ENCODE measurements at regions not wholly inside any gene's neighbourhood (a gene's known extent, or its start where the extent isn't known, plus 50 kb on each side); places are given as distances from the start of the nearest gene placed in this dataset.

DNA sequence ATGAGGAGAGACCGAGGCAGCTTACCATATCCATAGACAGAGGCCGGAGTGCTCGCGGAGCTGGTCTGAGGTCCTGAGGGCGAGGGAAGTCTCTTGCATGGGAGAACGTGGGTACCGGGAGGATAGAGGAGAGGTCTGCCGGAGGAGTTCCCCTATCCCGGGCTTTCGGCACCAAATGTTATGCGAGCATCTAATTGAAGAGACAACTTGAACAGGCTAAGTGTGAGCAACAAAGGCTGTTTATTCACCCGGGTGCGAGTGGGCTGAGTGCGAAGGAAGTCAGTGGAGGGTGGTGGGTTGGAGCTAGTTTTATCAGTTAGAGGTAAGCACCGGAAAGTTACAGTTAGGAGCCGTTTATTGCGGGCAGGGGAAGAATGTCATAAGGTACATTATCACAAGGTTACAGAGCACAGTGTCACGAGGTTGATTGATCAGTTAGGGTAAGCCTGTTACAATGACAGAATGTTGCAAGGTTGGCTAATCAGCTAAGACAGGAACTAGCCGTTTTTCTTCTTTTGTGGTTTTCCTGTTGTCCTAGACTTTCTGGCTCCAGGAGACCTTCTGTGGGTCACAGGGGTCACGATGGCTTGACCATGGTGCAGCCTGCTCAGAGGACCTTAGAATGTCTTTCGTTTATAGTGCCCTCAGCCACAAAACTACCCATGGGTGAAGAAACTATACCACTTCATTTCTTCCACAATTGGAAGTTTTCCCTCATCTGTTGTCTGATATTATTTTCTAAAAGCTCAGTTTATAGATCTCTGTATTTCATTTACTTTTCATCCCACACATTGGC lies 746.0 kb upstream of the ADGRB3 start (continued):
- TF ChIP-seq, protein P1, sequence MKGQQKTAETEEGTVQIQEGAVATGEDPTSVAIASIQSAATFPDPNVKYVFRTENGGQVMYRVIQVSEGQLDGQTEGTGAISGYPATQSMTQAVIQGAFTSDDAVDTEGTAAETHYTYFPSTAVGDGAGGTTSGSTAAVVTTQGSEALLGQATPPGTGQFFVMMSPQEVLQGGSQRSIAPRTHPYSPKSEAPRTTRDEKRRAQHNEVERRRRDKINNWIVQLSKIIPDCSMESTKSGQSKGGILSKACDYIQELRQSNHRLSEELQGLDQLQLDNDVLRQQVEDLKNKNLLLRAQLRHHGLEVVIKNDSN (CRISPR knock-in tag; IDR thresholded peaks at IDR 0.05) = peak; percentile 74; the same call in 1 of the 2 replicates
- TF ChIP-seq BACH1 (tag; IDR thresholded peaks at IDR 0.05) = peak; percentile 73
- TF ChIP-seq PURB (CRISPR knock-in tag; IDR thresholded peaks at IDR 0.05; ENCODE audit: low read depth) = no peak
- TF ChIP-seq, protein P2, sequence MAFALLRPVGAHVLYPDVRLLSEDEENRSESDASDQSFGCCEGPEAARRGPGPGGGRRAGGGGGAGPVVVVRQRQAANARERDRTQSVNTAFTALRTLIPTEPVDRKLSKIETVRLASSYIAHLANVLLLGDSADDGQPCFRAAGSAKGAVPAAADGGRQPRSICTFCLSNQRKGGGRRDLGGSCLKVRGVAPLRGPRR (CRISPR knock-in tag; IDR thresholded peaks at IDR 0.05) = peak; percentile 64; the same call in 1 of the 2 replicates
- TF ChIP-seq TRIM24 (IDR thresholded peaks at IDR 0.05) = peak; percentile 96 to 97
- TF ChIP-seq, protein P3, sequence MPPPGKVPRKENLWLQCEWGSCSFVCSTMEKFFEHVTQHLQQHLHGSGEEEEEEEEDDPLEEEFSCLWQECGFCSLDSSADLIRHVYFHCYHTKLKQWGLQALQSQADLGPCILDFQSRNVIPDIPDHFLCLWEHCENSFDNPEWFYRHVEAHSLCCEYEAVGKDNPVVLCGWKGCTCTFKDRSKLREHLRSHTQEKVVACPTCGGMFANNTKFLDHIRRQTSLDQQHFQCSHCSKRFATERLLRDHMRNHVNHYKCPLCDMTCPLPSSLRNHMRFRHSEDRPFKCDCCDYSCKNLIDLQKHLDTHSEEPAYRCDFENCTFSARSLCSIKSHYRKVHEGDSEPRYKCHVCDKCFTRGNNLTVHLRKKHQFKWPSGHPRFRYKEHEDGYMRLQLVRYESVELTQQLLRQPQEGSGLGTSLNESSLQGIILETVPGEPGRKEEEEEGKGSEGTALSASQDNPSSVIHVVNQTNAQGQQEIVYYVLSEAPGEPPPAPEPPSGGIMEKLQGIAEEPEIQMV (tag; conservative IDR thresholded peaks at IDR 0.05; ENCODE audit: low read depth) = peak; percentile 46; the same call in 1 of the 2 replicates
- TF ChIP-seq, protein P4, sequence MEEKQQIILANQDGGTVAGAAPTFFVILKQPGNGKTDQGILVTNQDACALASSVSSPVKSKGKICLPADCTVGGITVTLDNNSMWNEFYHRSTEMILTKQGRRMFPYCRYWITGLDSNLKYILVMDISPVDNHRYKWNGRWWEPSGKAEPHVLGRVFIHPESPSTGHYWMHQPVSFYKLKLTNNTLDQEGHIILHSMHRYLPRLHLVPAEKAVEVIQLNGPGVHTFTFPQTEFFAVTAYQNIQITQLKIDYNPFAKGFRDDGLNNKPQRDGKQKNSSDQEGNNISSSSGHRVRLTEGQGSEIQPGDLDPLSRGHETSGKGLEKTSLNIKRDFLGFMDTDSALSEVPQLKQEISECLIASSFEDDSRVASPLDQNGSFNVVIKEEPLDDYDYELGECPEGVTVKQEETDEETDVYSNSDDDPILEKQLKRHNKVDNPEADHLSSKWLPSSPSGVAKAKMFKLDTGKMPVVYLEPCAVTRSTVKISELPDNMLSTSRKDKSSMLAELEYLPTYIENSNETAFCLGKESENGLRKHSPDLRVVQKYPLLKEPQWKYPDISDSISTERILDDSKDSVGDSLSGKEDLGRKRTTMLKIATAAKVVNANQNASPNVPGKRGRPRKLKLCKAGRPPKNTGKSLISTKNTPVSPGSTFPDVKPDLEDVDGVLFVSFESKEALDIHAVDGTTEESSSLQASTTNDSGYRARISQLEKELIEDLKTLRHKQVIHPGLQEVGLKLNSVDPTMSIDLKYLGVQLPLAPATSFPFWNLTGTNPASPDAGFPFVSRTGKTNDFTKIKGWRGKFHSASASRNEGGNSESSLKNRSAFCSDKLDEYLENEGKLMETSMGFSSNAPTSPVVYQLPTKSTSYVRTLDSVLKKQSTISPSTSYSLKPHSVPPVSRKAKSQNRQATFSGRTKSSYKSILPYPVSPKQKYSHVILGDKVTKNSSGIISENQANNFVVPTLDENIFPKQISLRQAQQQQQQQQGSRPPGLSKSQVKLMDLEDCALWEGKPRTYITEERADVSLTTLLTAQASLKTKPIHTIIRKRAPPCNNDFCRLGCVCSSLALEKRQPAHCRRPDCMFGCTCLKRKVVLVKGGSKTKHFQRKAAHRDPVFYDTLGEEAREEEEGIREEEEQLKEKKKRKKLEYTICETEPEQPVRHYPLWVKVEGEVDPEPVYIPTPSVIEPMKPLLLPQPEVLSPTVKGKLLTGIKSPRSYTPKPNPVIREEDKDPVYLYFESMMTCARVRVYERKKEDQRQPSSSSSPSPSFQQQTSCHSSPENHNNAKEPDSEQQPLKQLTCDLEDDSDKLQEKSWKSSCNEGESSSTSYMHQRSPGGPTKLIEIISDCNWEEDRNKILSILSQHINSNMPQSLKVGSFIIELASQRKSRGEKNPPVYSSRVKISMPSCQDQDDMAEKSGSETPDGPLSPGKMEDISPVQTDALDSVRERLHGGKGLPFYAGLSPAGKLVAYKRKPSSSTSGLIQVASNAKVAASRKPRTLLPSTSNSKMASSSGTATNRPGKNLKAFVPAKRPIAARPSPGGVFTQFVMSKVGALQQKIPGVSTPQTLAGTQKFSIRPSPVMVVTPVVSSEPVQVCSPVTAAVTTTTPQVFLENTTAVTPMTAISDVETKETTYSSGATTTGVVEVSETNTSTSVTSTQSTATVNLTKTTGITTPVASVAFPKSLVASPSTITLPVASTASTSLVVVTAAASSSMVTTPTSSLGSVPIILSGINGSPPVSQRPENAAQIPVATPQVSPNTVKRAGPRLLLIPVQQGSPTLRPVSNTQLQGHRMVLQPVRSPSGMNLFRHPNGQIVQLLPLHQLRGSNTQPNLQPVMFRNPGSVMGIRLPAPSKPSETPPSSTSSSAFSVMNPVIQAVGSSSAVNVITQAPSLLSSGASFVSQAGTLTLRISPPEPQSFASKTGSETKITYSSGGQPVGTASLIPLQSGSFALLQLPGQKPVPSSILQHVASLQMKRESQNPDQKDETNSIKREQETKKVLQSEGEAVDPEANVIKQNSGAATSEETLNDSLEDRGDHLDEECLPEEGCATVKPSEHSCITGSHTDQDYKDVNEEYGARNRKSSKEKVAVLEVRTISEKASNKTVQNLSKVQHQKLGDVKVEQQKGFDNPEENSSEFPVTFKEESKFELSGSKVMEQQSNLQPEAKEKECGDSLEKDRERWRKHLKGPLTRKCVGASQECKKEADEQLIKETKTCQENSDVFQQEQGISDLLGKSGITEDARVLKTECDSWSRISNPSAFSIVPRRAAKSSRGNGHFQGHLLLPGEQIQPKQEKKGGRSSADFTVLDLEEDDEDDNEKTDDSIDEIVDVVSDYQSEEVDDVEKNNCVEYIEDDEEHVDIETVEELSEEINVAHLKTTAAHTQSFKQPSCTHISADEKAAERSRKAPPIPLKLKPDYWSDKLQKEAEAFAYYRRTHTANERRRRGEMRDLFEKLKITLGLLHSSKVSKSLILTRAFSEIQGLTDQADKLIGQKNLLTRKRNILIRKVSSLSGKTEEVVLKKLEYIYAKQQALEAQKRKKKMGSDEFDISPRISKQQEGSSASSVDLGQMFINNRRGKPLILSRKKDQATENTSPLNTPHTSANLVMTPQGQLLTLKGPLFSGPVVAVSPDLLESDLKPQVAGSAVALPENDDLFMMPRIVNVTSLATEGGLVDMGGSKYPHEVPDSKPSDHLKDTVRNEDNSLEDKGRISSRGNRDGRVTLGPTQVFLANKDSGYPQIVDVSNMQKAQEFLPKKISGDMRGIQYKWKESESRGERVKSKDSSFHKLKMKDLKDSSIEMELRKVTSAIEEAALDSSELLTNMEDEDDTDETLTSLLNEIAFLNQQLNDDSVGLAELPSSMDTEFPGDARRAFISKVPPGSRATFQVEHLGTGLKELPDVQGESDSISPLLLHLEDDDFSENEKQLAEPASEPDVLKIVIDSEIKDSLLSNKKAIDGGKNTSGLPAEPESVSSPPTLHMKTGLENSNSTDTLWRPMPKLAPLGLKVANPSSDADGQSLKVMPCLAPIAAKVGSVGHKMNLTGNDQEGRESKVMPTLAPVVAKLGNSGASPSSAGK (IDR thresholded peaks at IDR 0.05) = peak; percentile 46
- no peak for TF ChIP-seq ZNF212 (CRISPR knock-in tag; IDR thresholded peaks at IDR 0.05)
- TF ChIP-seq GTF2E2 (tag; IDR thresholded peaks at IDR 0.05) = peak; percentile 99
- TF ChIP-seq ZNF830 (CRISPR knock-in tag; IDR thresholded peaks at IDR 0.05) = peak; percentile 80; the same call in 1 of the 2 replicates
- no peak for TF ChIP-seq ZNF384 (IDR thresholded peaks at IDR 0.05; ENCODE audit: low read depth, low read length)
- TF ChIP-seq ZNF133 (CRISPR knock-in tag; IDR thresholded peaks at IDR 0.05) = no peak
- no peak for TF ChIP-seq XRCC3 (IDR thresholded peaks at IDR 0.05)
- peak; percentile 76; the same call in 1 of the 2 replicates for TF ChIP-seq RAD51 (IDR thresholded peaks at IDR 0.05; ENCODE audit: borderline replicate concordance, low read depth)

Measured in K562 (cell line).